ENCODE measurements at regions not wholly inside any gene's neighbourhood (a gene's known extent, or its start where the extent isn't known, plus 50 kb on each side); places are given as distances from the start of the nearest gene placed in this dataset.

DNA sequence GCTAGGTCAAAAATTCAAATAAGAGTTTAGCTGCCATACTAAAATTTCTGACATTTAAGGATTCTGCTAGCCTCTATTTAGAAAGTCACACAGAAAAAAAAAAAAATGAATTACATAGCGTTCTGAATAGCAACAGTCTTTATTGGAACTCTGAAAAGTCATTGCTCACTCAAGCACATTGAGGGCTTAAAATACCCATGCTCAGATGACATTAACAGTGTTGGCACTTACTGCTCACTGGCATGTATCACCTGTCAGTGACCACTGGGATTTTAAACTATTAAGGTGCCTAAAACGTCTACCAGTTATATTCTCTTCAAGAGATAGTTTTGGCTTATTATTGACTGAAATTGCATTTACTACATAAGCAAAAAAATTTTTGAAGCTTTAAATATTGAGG lies 468.0 kb upstream of the SPHKAP start:
- Mint-ChIP-seq H3K36me3 (ENCODE audit: low read depth) (no peaks in the 10 kb centered on the region), H3K27me3 (ENCODE audit: low read depth) (peaks cover 7% of the 10 kb centered on the region), H3K27ac (ENCODE audit: unreplicated experiment) (no peak overlapping the region), H3K9me3 (ENCODE audit: low read depth) (no peaks in the 10 kb centered on the region), H3K4me1 (ENCODE audit: low read depth) (no peaks in the 10 kb centered on the region), H3K4me3 (ENCODE audit: unreplicated experiment) (no peak overlapping the region)
- no peak for DNase-seq (ENCODE audit: low spot score)
- no peak for TF ChIP-seq CTCF (IDR thresholded peaks at IDR 0.05)

GRCh38 chr2:228648541-228648940 lies 467.1 kb upstream of the SPHKAP start:
- Mint-ChIP-seq H3K4me3 (ENCODE audit: unreplicated experiment) (no peak overlapping the region), H3K9me3 (ENCODE audit: low read depth) (no peaks in the 10 kb centered on the region), H3K4me1 (ENCODE audit: low read depth) (no peaks in the 10 kb centered on the region), H3K27ac (ENCODE audit: unreplicated experiment) (no peak overlapping the region), H3K27me3 (ENCODE audit: low read depth) (peaks cover 3% of the 10 kb centered on the region), H3K36me3 (ENCODE audit: low read depth) (no peaks in the 10 kb centered on the region)
- TF ChIP-seq CTCF (IDR thresholded peaks at IDR 0.05) = no peak
- no peak for DNase-seq (ENCODE audit: low spot score)

DNA sequence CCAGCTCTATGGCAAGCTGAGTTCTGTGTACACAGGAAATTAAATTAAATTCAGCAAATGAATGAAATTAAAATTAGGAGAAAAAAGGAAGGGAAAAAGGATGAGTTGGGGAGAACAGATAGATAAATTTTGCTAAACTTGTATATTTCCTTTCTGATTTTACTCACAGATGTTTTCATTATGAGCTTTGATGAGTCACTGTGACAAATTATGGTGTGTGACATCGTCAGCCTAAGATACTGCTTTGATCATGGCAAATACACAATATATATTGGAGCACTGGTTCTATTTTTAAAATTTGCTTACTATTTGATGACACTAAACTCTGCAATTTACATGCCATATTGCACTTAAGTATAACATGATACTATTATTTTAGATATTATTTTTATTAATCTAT lies 464.6 kb upstream of the SPHKAP start:
- no peak for TF ChIP-seq CTCF (IDR thresholded peaks at IDR 0.05)
- DNase-seq (ENCODE audit: low spot score) = no peak
- Mint-ChIP-seq H3K27ac (ENCODE audit: unreplicated experiment) (no peak overlapping the region), H3K36me3 (ENCODE audit: low read depth) (no peaks in the 10 kb centered on the region), H3K27me3 (ENCODE audit: low read depth) (no peaks in the 10 kb centered on the region), H3K4me3 (ENCODE audit: unreplicated experiment) (no peak overlapping the region), H3K4me1 (ENCODE audit: low read depth) (no peaks in the 10 kb centered on the region), H3K9me3 (ENCODE audit: low read depth) (no peaks in the 10 kb centered on the region)

DNA sequence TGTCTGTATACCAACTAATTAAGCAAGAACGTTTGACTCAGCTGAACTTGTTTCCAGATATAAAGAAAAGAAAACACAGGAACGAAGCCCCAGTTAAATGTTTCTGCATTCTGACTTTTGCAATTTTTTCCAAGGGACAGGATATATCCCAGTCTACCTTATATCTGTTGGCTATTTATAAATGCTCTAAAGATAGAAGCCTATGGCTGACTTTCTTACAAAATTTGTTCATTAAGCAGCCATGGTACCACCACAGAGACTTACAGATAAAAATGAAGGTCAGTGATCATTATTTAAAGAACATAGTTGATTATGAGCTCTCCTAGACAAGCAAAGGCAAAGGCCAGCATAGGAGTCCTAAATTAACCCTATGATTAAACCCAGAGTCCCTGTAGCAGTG lies 462.7 kb upstream of the SPHKAP start:
- H3K27ac Mint-ChIP-seq (ENCODE audit: unreplicated experiment) = no peak overlapping the region
- H3K27me3 Mint-ChIP-seq (ENCODE audit: low read depth) = no peaks in the 10 kb centered on the region
- no peaks in the 10 kb centered on the region for H3K36me3 Mint-ChIP-seq (ENCODE audit: low read depth)
- no peak for TF ChIP-seq CTCF (IDR thresholded peaks at IDR 0.05)
- H3K4me3 Mint-ChIP-seq (ENCODE audit: unreplicated experiment) = no peak overlapping the region
- DNase-seq (ENCODE audit: low spot score) = no peak
- H3K4me1 Mint-ChIP-seq (ENCODE audit: low read depth) = no peaks in the 10 kb centered on the region
- H3K9me3 Mint-ChIP-seq (ENCODE audit: low read depth) = no peaks in the 10 kb centered on the region

DNA sequence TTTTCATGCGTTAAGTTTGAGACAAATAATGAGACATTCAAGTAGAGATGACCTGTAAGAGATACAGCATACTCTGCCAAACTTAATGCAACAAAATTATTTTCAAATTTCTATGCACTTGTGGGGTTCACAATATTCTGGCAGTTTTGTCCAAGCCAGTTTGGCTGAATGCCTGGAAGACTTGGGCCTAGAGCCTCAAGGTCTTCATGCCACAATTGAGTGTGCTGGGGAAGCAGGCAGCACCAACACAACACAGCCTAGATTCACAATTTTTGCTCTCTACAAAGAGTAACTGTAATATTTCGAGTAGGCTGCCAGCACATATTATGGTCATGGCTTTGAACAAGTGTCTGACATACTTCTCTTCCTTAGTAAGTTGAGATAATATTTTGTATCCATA lies 461.4 kb upstream of the SPHKAP start:
- H3K27me3 Mint-ChIP-seq (ENCODE audit: low read depth) = no peaks in the 10 kb centered on the region
- H3K27ac Mint-ChIP-seq (ENCODE audit: unreplicated experiment) = no peak overlapping the region
- H3K36me3 Mint-ChIP-seq (ENCODE audit: low read depth) = no peaks in the 10 kb centered on the region
- no peak for TF ChIP-seq CTCF (IDR thresholded peaks at IDR 0.05)
- no peaks in the 10 kb centered on the region for H3K4me1 Mint-ChIP-seq (ENCODE audit: low read depth)
- no peaks in the 10 kb centered on the region for H3K9me3 Mint-ChIP-seq (ENCODE audit: low read depth)
- DNase-seq (ENCODE audit: low spot score) = no peak
- no peak overlapping the region for H3K4me3 Mint-ChIP-seq (ENCODE audit: unreplicated experiment)
